Thyroid gland (tissue), 4 donors: ENCODE measurements at regions not wholly inside any gene's neighbourhood (a gene's known extent, or its start where the extent isn't known, plus 50 kb on each side); places are given as distances from the start of the nearest gene placed in this dataset.

Experiments used
- POLR2A ChIP-seq, 2 donors: fragments of 450-650 bp; IDR thresholded peaks; one replicate each; pipeline ENCODE4 v1.6.1; 2017; ENCODE audit warnings: antibody characterized with exemption in 2 of 2, mild to moderate bottlenecking in 2 of 2, moderate library complexity in 1 of 2
- TF ChIP-seq, protein P1 (sequence below), 6 experiments: fragments of 200-600 bp in 3 of 6; fragments of 450-650 bp in 3 of 6; sonication (generic) in 3 of 6; IDR thresholded peaks; one replicate each; pipeline ENCODE4 v1.5.1; 2016 to 2019; ENCODE audit warnings: antibody characterized with exemption in 6 of 6, mild to moderate bottlenecking in 2 of 6, inconsistent platforms in 1 of 6, moderate library complexity in 1 of 6

DNA sequence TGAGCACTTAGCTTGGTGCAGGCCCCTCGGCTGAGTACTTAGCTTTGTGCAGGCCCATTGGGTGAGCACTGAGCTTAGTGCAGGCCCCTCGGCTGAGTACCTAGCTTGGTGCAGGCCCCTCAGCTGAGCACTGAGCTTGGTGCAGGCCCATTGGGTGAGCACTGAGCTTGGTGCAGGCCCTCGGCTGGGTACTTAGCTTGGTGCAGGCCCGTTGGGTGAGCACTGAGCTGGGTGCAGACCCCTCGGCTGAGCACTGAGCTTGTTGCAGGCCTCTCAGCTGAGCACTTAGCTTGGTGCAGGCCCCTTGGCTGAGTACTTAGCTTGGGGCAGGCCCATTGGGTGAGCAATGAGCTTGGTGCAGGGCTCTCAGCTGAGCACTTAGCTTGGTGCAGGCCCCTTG, 387.1 kb downstream of the THBS2 start:
- TF ChIP-seq, protein P1, sequence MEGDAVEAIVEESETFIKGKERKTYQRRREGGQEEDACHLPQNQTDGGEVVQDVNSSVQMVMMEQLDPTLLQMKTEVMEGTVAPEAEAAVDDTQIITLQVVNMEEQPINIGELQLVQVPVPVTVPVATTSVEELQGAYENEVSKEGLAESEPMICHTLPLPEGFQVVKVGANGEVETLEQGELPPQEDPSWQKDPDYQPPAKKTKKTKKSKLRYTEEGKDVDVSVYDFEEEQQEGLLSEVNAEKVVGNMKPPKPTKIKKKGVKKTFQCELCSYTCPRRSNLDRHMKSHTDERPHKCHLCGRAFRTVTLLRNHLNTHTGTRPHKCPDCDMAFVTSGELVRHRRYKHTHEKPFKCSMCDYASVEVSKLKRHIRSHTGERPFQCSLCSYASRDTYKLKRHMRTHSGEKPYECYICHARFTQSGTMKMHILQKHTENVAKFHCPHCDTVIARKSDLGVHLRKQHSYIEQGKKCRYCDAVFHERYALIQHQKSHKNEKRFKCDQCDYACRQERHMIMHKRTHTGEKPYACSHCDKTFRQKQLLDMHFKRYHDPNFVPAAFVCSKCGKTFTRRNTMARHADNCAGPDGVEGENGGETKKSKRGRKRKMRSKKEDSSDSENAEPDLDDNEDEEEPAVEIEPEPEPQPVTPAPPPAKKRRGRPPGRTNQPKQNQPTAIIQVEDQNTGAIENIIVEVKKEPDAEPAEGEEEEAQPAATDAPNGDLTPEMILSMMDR (IDR thresholded peaks at IDR 0.05): no peak
- no peak for TF ChIP-seq POLR2A (IDR thresholded peaks at IDR 0.05)
